IMR-90 (cell line): ENCODE measurements at regions not wholly inside any gene's neighbourhood (a gene's known extent, or its start where the extent isn't known, plus 50 kb on each side); places are given as distances from the start of the nearest gene placed in this dataset.

Experiments used
- ATAC-seq: fragments of 200-7000 bp; cut with Tn5 transposase; 2 replicates; pipeline ENCODE4 v1.9.1; 2020; ENCODE audit warnings: low read depth, mild to moderate bottlenecking, moderate library complexity
- BruUV-seq: library from RNA; stranded (reverse); fragments of 400-500 nt; replicated peaks from 2 replicates; lab custom pipeline; 2021; lab: Mats Ljungman, UMichigan
- CTCF ChIA-PET: fragments of 300-600 bp; formaldehyde crosslinking; extraction: SDS; loops from one replicate; lab custom pipeline; 2021; ENCODE audit warnings: antibody characterized with exemption; lab: Yijun Ruan, JAX
- POLR2A ChIA-PET: fragments of 300-600 bp; sonication (Branson Sonifier 250); formaldehyde crosslinking; loops from one replicate; lab custom pipeline; 2022; ENCODE audit warnings: antibody characterized with exemption; ENCODE audit not compliant: unreplicated experiment; lab: Charles Lee
- DNase-seq: peaks from one replicate; pipeline ENCODE4 v3.0.0; 2013
- H2AFZ ChIP-seq: replicated peaks from 2 replicates; pipeline ENCODE3; 2013; ENCODE audit warnings: low read length, mild to moderate bottlenecking; ENCODE audit not compliant: poor library complexity
- H2AK5ac ChIP-seq: 2 replicates; pipeline ENCODE4 v1.6.1; 2013; ENCODE audit warnings: low read depth, low read length, inconsistent platforms
- H2AK9ac ChIP-seq: replicated peaks from 2 replicates; pipeline ENCODE3; 2013; ENCODE audit warnings: mild to moderate bottlenecking, low read depth, low read length, moderate library complexity; ENCODE audit not compliant: poor library complexity
- H2BK120ac ChIP-seq: 2 replicates; pipeline ENCODE4 v1.6.1; 2013; ENCODE audit warnings: low read depth, low read length, inconsistent platforms
- H2BK15ac ChIP-seq: 3 replicates; pipeline ENCODE4 v1.6.1; 2013; ENCODE audit warnings: low read depth, low read length, inconsistent platforms
- H2BK20ac ChIP-seq: 2 replicates; pipeline ENCODE4 v1.6.1; 2013; ENCODE audit warnings: low read depth, mild to moderate bottlenecking, inconsistent platforms, low read length, moderate library complexity
- H2BK5ac ChIP-seq: 2 replicates; pipeline ENCODE4 v1.6.1; 2013; ENCODE audit warnings: mild to moderate bottlenecking, low read depth, low read length, inconsistent platforms; ENCODE audit not compliant: poor library complexity, severe bottlenecking
- H3K14ac ChIP-seq: replicated peaks from 2 replicates; pipeline ENCODE4 v1.6.1; 2013; ENCODE audit warnings: low read depth, low read length, inconsistent platforms
- H3K18ac ChIP-seq: 2 replicates; pipeline ENCODE4 v1.6.1; 2013; ENCODE audit warnings: low read depth, low read length, control low read depth
- H3K23ac ChIP-seq: 2 replicates; pipeline ENCODE4 v1.6.1; 2013; ENCODE audit warnings: low read depth, low read length, inconsistent platforms
- H3K27ac ChIP-seq: 2 replicates; pipeline ENCODE4 v1.5.1; 2013; ENCODE audit warnings: mild to moderate bottlenecking, control low read depth, low read length; ENCODE audit not compliant: insufficient read depth
- H3K27me3 ChIP-seq: 2 replicates; pipeline ENCODE4 v1.6.1; 2013; ENCODE audit warnings: low read length; ENCODE audit not compliant: control insufficient read depth, insufficient read depth
- H3K36me3 ChIP-seq: 2 replicates; pipeline ENCODE4 v1.6.1; 2013; ENCODE audit warnings: low read length, mixed read lengths; ENCODE audit not compliant: control insufficient read depth, insufficient read depth
- H3K4ac ChIP-seq: 2 replicates; pipeline ENCODE4 v1.6.1; 2013; ENCODE audit warnings: low read depth, low read length, inconsistent platforms
- H3K4me1 ChIP-seq: 2 replicates; pipeline ENCODE4 v1.6.1; 2013; ENCODE audit warnings: low read length, mixed read lengths; ENCODE audit not compliant: control insufficient read depth, insufficient read depth
- H3K4me2 ChIP-seq: 2 replicates; pipeline ENCODE4 v1.6.1; 2013; ENCODE audit warnings: low read depth, mild to moderate bottlenecking, control low read depth, low read length, moderate library complexity
- H3K4me3 ChIP-seq: 2 replicates; pipeline ENCODE4 v1.5.1; 2013; ENCODE audit warnings: low read depth, mild to moderate bottlenecking, control low read depth, low read length, moderate library complexity; ENCODE audit not compliant: insufficient read depth
- H3K56ac ChIP-seq: 2 replicates; pipeline ENCODE4 v1.6.1; 2013; ENCODE audit warnings: low read length, inconsistent platforms; ENCODE audit not compliant: insufficient read depth; ENCODE audit errors: extremely low read depth
- H3K79me1 ChIP-seq, 2 experiments: 2 replicates each; pipeline ENCODE4 v1.6.1; 2013; ENCODE audit warnings: low read length in 2 of 2, inconsistent platforms in 1 of 2, low read depth in 1 of 2
- H3K9ac ChIP-seq: 2 replicates; pipeline ENCODE4 v1.6.1; 2013; ENCODE audit warnings: low read depth, low read length, control low read depth
- H3K9me1 ChIP-seq: 2 replicates; pipeline ENCODE4 v1.6.1; 2013; ENCODE audit warnings: low read length, inconsistent platforms; ENCODE audit not compliant: insufficient read depth
- H3K9me3 ChIP-seq: 2 replicates; pipeline ENCODE4 v1.6.1; 2013; ENCODE audit warnings: low read length; ENCODE audit not compliant: control insufficient read depth, insufficient read depth
- H4K20me1 ChIP-seq: 2 replicates; pipeline ENCODE4 v1.6.1; 2013; ENCODE audit warnings: low read length, inconsistent platforms; ENCODE audit not compliant: insufficient read depth
- H4K5ac ChIP-seq: 2 replicates; pipeline ENCODE4 v1.6.1; 2013; ENCODE audit warnings: mild to moderate bottlenecking, low read depth, low read length, control low read depth
- H4K8ac ChIP-seq, 2 experiments: 2 replicates each; pipeline ENCODE4 v1.6.1; 2013; ENCODE audit warnings: low read depth in 2 of 2, low read length in 2 of 2, control low read depth in 1 of 2, inconsistent platforms in 1 of 2
- H4K91ac ChIP-seq: 2 replicates; pipeline ENCODE4 v1.6.1; 2013; ENCODE audit warnings: low read depth, low read length, inconsistent platforms; ENCODE audit not compliant: insufficient read depth
- CEBPB ChIP-seq: IDR thresholded peaks from 2 replicates; pipeline ENCODE4 v1.6.1; 2012; ENCODE audit warnings: low read depth, low read length, improper control_type of control experiment
- CHD1 ChIP-seq: IDR thresholded peaks from 2 replicates; pipeline ENCODE4 v1.6.1; 2012; ENCODE audit warnings: low read depth, low read length, improper control_type of control experiment
- CTCF ChIP-seq: conservative IDR thresholded peaks from 2 replicates; pipeline ENCODE4 v1.5.1; 2012; ENCODE audit warnings: mild to moderate bottlenecking, low read depth, low read length, improper control_type of control experiment
- ELK1 ChIP-seq: fragments of 150-350 bp; IDR thresholded peaks from 2 replicates; pipeline ENCODE4 v1.6.1; 2016; ENCODE audit warnings: low read depth, mild to moderate bottlenecking, low read length, moderate library complexity, borderline replicate concordance
- FOS ChIP-seq: fragments of 150-350 bp; IDR thresholded peaks from 2 replicates; pipeline ENCODE4 v1.6.1; 2016; ENCODE audit warnings: low read depth, low read length
- MAFK ChIP-seq: IDR thresholded peaks from 2 replicates; pipeline ENCODE4 v1.6.1; 2012; ENCODE audit warnings: low read depth, low read length, improper control_type of control experiment
- MAZ ChIP-seq: IDR thresholded peaks from 2 replicates; pipeline ENCODE4 v1.6.1; 2012; ENCODE audit warnings: low read depth, mild to moderate bottlenecking, low read length, improper control_type of control experiment, moderate library complexity, borderline replicate concordance
- MXI1 ChIP-seq: IDR thresholded peaks from 2 replicates; pipeline ENCODE4 v1.6.1; 2012; ENCODE audit warnings: low read depth, mild to moderate bottlenecking, low read length, moderate library complexity, borderline replicate concordance
- NFE2L2 ChIP-seq: fragments of 150-350 bp; IDR thresholded peaks from 2 replicates; pipeline ENCODE4 v1.6.1; 2016; ENCODE audit warnings: low read depth, mild to moderate bottlenecking, low read length
- POLR2A ChIP-seq: IDR thresholded peaks from 2 replicates; pipeline ENCODE4 v1.6.1; 2012; ENCODE audit warnings: mild to moderate bottlenecking, low read depth, low read length
- RAD21 ChIP-seq: IDR thresholded peaks from 2 replicates; pipeline ENCODE4 v1.6.1; 2012; ENCODE audit warnings: low read length, improper control_type of control experiment
- USF2 ChIP-seq: fragments of 150-350 bp; IDR thresholded peaks from 2 replicates; pipeline ENCODE4 v1.6.1; 2017; ENCODE audit warnings: mild to moderate bottlenecking, antibody characterized with exemption, low read length, low read depth
- dilution Hi-C: fragments of 300-500 bp; cut with HindIII; formaldehyde crosslinking; loops from one replicate; pipeline ENCODE4 v1.14.3; 2018; ENCODE audit warnings: low sequenced_read_pairs; ENCODE audit not compliant: unreplicated experiment
- in situ Hi-C: fragments of 300-500 bp; cut with MboI; formaldehyde crosslinking; loops from 3 replicates; pipeline ENCODE4 v1.14.3; 2019; ENCODE audit warnings: low sequenced_read_pairs, inconsistent platforms, mixed read lengths
- intact Hi-C: fragments of 100-400 bp; cut with micrococcal nuclease; formaldehyde crosslinking; loops from 2 replicates; pipeline ENCODE4 v1.10.0; 2022

- H3K4me2 ChIP-seq, result no peak overlapping the region
- no peak overlapping the region for H2AFZ ChIP-seq
- H2BK15ac ChIP-seq, result no peak overlapping the region
- H2BK120ac ChIP-seq, result no peak overlapping the region
- in situ Hi-C loops (no loop called here), intact Hi-C loops (no loop called here), dilution Hi-C loops (no loop called here)
- no peaks in the 10 kb centered on the region for H3K4me1 ChIP-seq
- no peak overlapping the region for H3K56ac ChIP-seq
- no peak overlapping the region for H4K91ac ChIP-seq
- H2BK20ac ChIP-seq, result no peak overlapping the region
- H2AK5ac ChIP-seq, result no peak overlapping the region
- H3K14ac ChIP-seq, result no peak overlapping the region
- ChIA-PET POLR2A (no interaction called here), CTCF (no interaction called here)
- H3K4me3 ChIP-seq, result no peak overlapping the region
- no peak overlapping the region for H3K18ac ChIP-seq
- peaks cover 2% of the 10 kb centered on the region; the same call in 1 of the 2 replicates for H3K9me3 ChIP-seq
- H4K20me1 ChIP-seq, result no peaks in the 10 kb centered on the region
- H3K27me3 ChIP-seq, result no peaks in the 10 kb centered on the region
- peak; percentile 74 for ATAC-seq
- H2BK5ac ChIP-seq, result peak overlapping the region; percentile 54
- no peaks in the 10 kb centered on the region for H3K9me1 ChIP-seq
- H4K8ac ChIP-seq, result no peak overlapping the region
- no peak overlapping the region for H3K27ac ChIP-seq
- no peak overlapping the region for H4K5ac ChIP-seq
- no peak overlapping the region for H3K4ac ChIP-seq
- DNase-seq, result peak; percentile 40
- H3K9ac ChIP-seq, result no peak overlapping the region
- no peak overlapping the region for H3K23ac ChIP-seq
- H2AK9ac ChIP-seq, result no peak overlapping the region
- no peaks in the 10 kb centered on the region for H3K79me1 ChIP-seq
- no peak for TF ChIP-seq FOS
- no peak for TF ChIP-seq MAZ
- no peak for TF ChIP-seq RAD21
- no peak for TF ChIP-seq NFE2L2
- TF ChIP-seq POLR2A, result no peak
- TF ChIP-seq MXI1, result no peak
- TF ChIP-seq CTCF, result no peak
- TF ChIP-seq ELK1, result no peak
- TF ChIP-seq CHD1, result no peak
- no peak for TF ChIP-seq CEBPB
- TF ChIP-seq MAFK, result no peak
- no peak for TF ChIP-seq USF2
- no TSS peak for BruUV-seq
- no peaks in the 10 kb centered on the region for H3K36me3 ChIP-seq
These were observed 358.3 kb downstream of the MAGEB5 start for GRCh38 chrX:26574234-26574633.
